Uterus (tissue), 2 donors: ENCODE measurements at regions not wholly inside any gene's neighbourhood (a gene's known extent, or its start where the extent isn't known, plus 50 kb on each side); places are given as distances from the start of the nearest gene placed in this dataset.

ENCODE experiments used
- CTCF ChIP-seq, 4 experiments: fragments of 200-600 bp in 2 of 4; fragments of 450-650 bp in 2 of 4; sonication (generic) in 2 of 4; IDR thresholded peaks; one replicate each; pipeline ENCODE4 v1.5.1; 2016 to 2019; ENCODE audit warnings: antibody characterized with exemption in 4 of 4, mild to moderate bottlenecking in 2 of 4, moderate library complexity in 1 of 4
- POLR2A ChIP-seq, 2 donors: fragments of 450-650 bp; IDR thresholded peaks; one replicate each; pipeline ENCODE4 v1.6.1; 2016; ENCODE audit warnings: antibody characterized with exemption in 2 of 2, mild to moderate bottlenecking in 1 of 2, moderate library complexity in 1 of 2

GRCh38 chr16:51002881-51003490, 148.1 kb downstream of the SALL1 start:
- TF ChIP-seq POLR2A (IDR thresholded peaks at IDR 0.05) (no peak), CTCF (IDR thresholded peaks at IDR 0.05) (no peak)
